ENCODE measurements at regions not wholly inside any gene's neighbourhood (a gene's known extent, or its start where the extent isn't known, plus 50 kb on each side); places are given as distances from the start of the nearest gene placed in this dataset.

DNA sequence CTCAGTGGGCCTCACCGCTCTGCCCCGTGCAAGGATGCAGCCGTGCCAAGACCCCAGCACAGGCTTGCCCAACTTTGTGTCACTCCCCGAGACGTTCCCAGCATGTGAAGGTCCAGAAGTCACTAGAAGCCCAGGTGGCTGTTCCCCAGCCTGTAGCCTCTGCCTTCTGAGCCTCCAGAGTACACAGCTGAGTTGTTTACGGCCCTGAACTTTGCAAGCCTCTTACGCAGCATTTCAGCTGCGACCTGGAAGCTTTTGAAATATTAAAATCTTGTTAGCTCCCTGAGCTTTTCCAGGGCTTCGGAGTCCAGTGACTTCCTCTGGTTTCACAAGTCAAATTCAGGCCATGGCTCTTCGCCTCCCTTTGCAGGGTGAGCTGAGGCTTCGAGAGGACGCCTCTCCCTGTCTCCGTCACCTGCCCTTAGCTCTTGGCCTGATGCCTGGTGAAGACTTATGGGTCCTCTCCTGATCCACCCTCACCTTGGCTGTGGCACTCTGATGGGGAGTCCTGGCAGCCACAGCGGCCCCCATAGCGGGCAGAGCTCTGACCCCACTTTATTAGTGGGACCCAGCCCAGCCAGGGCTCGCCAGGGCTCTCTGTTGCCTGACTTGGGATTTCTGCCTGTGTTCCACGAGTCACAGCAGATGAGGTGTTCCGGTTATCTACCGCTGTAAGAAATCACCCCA, 76.5 kb upstream of the HPCAL1 start:
- no peaks in the 10 kb centered on the region for H3K27me3 ChIP-seq (ENCODE audit: insufficient read depth, low read length)
- H3K4me2 ChIP-seq (ENCODE audit: low read length) = no peak overlapping the region
- ChIA-PET RAD21 (ENCODE audit: low non-redundant PET in 1 of 2, low total read pairs in 2 of 2, uncharacterized antibody in 2 of 2, unreplicated experiment in 2 of 2) (no interaction called here), POLR2A (no interaction called here), CTCF (no interaction called here)
- H3K9me3 ChIP-seq (ENCODE audit: control insufficient read depth in 1 of 2, insufficient read depth in 1 of 2, low read depth in 1 of 2, low read length in 2 of 2) = no peaks in the 10 kb centered on the region
- H3K4me3 ChIP-seq (replicated peaks in 1 of 2; ENCODE audit: low read depth in 1 of 2, low read length in 2 of 2) = no peak overlapping the region
- H3K36me3 ChIP-seq (ENCODE audit: control insufficient read depth in 1 of 2, insufficient read depth in 2 of 2, low read length in 2 of 2) = no peaks in the 10 kb centered on the region
- TF ChIP-seq TCF7L2 (IDR thresholded peaks at IDR 0.05; ENCODE audit: borderline replicate concordance, extremely low read depth, insufficient read depth, insufficient read length) (no peak), POLR2A (IDR thresholded peaks at IDR 0.05; ENCODE audit: borderline replicate concordance, extremely low read depth, insufficient read depth, insufficient read length) (no peak), RAD21 (IDR thresholded peaks at IDR 0.05; ENCODE audit: low read depth) (no peak), CEBPB (IDR thresholded peaks at IDR 0.05; ENCODE audit: low read depth) (no peak), SRF (IDR thresholded peaks at IDR 0.05; ENCODE audit: low read depth) (no peak), EGR1 (IDR thresholded peaks at IDR 0.05; ENCODE audit: low read depth) (no peak), POLR2AphosphoS5 (IDR thresholded peaks at IDR 0.05; ENCODE audit: low read depth, low read length) (no peak)
- TF ChIP-seq, protein P1, sequence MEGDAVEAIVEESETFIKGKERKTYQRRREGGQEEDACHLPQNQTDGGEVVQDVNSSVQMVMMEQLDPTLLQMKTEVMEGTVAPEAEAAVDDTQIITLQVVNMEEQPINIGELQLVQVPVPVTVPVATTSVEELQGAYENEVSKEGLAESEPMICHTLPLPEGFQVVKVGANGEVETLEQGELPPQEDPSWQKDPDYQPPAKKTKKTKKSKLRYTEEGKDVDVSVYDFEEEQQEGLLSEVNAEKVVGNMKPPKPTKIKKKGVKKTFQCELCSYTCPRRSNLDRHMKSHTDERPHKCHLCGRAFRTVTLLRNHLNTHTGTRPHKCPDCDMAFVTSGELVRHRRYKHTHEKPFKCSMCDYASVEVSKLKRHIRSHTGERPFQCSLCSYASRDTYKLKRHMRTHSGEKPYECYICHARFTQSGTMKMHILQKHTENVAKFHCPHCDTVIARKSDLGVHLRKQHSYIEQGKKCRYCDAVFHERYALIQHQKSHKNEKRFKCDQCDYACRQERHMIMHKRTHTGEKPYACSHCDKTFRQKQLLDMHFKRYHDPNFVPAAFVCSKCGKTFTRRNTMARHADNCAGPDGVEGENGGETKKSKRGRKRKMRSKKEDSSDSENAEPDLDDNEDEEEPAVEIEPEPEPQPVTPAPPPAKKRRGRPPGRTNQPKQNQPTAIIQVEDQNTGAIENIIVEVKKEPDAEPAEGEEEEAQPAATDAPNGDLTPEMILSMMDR (IDR thresholded peaks at IDR 0.05 in 2 of 3, conservative IDR thresholded peaks at IDR 0.05 in 1 of 3; ENCODE audit: borderline replicate concordance in 1 of 3, insufficient read depth in 1 of 3, low read depth in 2 of 3, low read length in 2 of 3) = no peak
- ATAC-seq (no peak), DNase-seq (ENCODE audit: low read depth, low spot score) (no peak)
- no peaks in the 10 kb centered on the region for H3K79me2 ChIP-seq (ENCODE audit: insufficient read depth, low read length)
- no peak overlapping the region for H3K9ac ChIP-seq (ENCODE audit: low read length)
- BruUV-seq (replicated peaks) = no TSS peak
- intact Hi-C loops (cut with micrococcal nuclease) = no loop called here
- H4K20me1 ChIP-seq (ENCODE audit: insufficient read depth) = no peaks in the 10 kb centered on the region
- H2AFZ ChIP-seq (ENCODE audit: low read depth, low read length, poor library complexity, severe bottlenecking) = no peak overlapping the region
- no peaks in the 10 kb centered on the region for H3K4me1 ChIP-seq (ENCODE audit: control insufficient read depth in 1 of 2, insufficient read depth in 2 of 2, low read length in 2 of 2)
- no peak overlapping the region for H3K27ac ChIP-seq (ENCODE audit: low read depth, low read length)
- no peaks in the 10 kb centered on the region for H3K9me2 ChIP-seq (ENCODE audit: insufficient read depth)
